ENCODE measurements at regions not wholly inside any gene's neighbourhood (a gene's known extent, or its start where the extent isn't known, plus 50 kb on each side); places are given as distances from the start of the nearest gene placed in this dataset.

GRCh38 chr2:175403599-175404221 lies 222.2 kb upstream of the ATP5MC3 start:
- Mint-ChIP-seq H3K36me3 (ENCODE audit: insufficient read depth in 2 of 2) (no peaks in the 10 kb centered on the region), H3K4me1 (ENCODE audit: low read depth) (no peaks in the 10 kb centered on the region), H3K27me3 (ENCODE audit: low read depth) (peaks cover 5% of the 10 kb centered on the region), H3K4me3 (no peak overlapping the region), H3K9me3 (peaks cover 0 to 2% of the 10 kb centered on the region in 2 donors), H3K27ac (no peak overlapping the region)
- DNase-seq (no peak), ATAC-seq (replicated peaks in 1 of 2) (no peak)

- Mint-ChIP-seq H3K27ac (no peak overlapping the region), H3K4me1 (ENCODE audit: low read depth) (no peaks in the 10 kb centered on the region), H3K4me3 (no peak overlapping the region), H3K36me3 (ENCODE audit: insufficient read depth in 2 of 2) (no peaks in the 10 kb centered on the region), H3K9me3 (peaks cover 0 to 2% of the 10 kb centered on the region in 2 donors), H3K27me3 (ENCODE audit: low read depth) (peaks cover 5% of the 10 kb centered on the region)
- DNase-seq (no peak), ATAC-seq (replicated peaks in 1 of 2) (no peak)
Observed at GRCh38 chr2:175402571-175402970, 221.1 kb upstream of the ATP5MC3 start.

- no peak for DNase-seq
- Mint-ChIP-seq H3K27ac (no peak overlapping the region), H3K36me3 (ENCODE audit: insufficient read depth in 2 of 2) (no peaks in the 10 kb centered on the region), H3K27me3 (ENCODE audit: low read depth) (peaks cover 5% of the 10 kb centered on the region), H3K9me3 (peaks cover 0 to 2% of the 10 kb centered on the region in 2 donors), H3K4me3 (no peak overlapping the region), H3K4me1 (ENCODE audit: low read depth) (no peaks in the 10 kb centered on the region)
- no peak for ATAC-seq (replicated peaks in 1 of 2)
Observed at GRCh38 chr2:175401956-175402469, 220.5 kb upstream of the ATP5MC3 start.

- no peak overlapping the region for H3K4me3 Mint-ChIP-seq
- H3K36me3 Mint-ChIP-seq (ENCODE audit: insufficient read depth in 2 of 2), result no peaks in the 10 kb centered on the region
- peaks cover 0 to 2% of the 10 kb centered on the region in 2 donors for H3K9me3 Mint-ChIP-seq
- peaks cover 12% of the 10 kb centered on the region for H3K27me3 Mint-ChIP-seq (ENCODE audit: low read depth)
- DNase-seq (no peak), ATAC-seq (replicated peaks in 1 of 2) (no peak)
- H3K27ac Mint-ChIP-seq, result peak overlapping the region; percentile 58
- H3K4me1 Mint-ChIP-seq (ENCODE audit: low read depth), result no peaks in the 10 kb centered on the region
Observed at GRCh38 chr2:175400975-175401374, 219.5 kb upstream of the ATP5MC3 start.

- Mint-ChIP-seq H3K36me3 (ENCODE audit: insufficient read depth in 2 of 2) (no peaks in the 10 kb centered on the region), H3K9me3 (peaks cover 0 to 2% of the 10 kb centered on the region in 2 donors), H3K4me1 (ENCODE audit: low read depth) (no peaks in the 10 kb centered on the region), H3K4me3 (no peak overlapping the region), H3K27me3 (ENCODE audit: low read depth) (peaks cover 12% of the 10 kb centered on the region), H3K27ac (no peak overlapping the region)
- no peak for DNase-seq
- ATAC-seq (replicated peaks in 1 of 2), result no peak
Observed at GRCh38 chr2:175399326-175399725, 217.8 kb upstream of the ATP5MC3 start.

- no peak overlapping the region for H3K27ac Mint-ChIP-seq
- no peaks in the 10 kb centered on the region for H3K9me3 Mint-ChIP-seq
- ATAC-seq (replicated peaks in 1 of 2) (no peak), DNase-seq (no peak)
- H3K27me3 Mint-ChIP-seq (ENCODE audit: low read depth), result peaks cover 12% of the 10 kb centered on the region
- H3K36me3 Mint-ChIP-seq (ENCODE audit: insufficient read depth in 2 of 2), result no peaks in the 10 kb centered on the region
- no peak overlapping the region for H3K4me3 Mint-ChIP-seq
- no peaks in the 10 kb centered on the region for H3K4me1 Mint-ChIP-seq (ENCODE audit: low read depth)
Observed at GRCh38 chr2:175398848-175399247, 217.3 kb upstream of the ATP5MC3 start.

GRCh38 chr2:175396696-175397095 lies 215.2 kb upstream of the ATP5MC3 start:
- H3K4me3 Mint-ChIP-seq, result no peak overlapping the region
- no peaks in the 10 kb centered on the region for H3K4me1 Mint-ChIP-seq (ENCODE audit: low read depth)
- ATAC-seq (replicated peaks in 1 of 2) (no peak), DNase-seq (no peak)
- H3K27ac Mint-ChIP-seq, result no peak overlapping the region
- H3K9me3 Mint-ChIP-seq, result no peaks in the 10 kb centered on the region
- H3K36me3 Mint-ChIP-seq (ENCODE audit: insufficient read depth in 2 of 2), result no peaks in the 10 kb centered on the region
- H3K27me3 Mint-ChIP-seq (ENCODE audit: low read depth), result peaks cover 7% of the 10 kb centered on the region

- H3K27me3 Mint-ChIP-seq (ENCODE audit: low read depth), result peaks cover 7% of the 10 kb centered on the region
- DNase-seq (no peak), ATAC-seq (replicated peaks in 1 of 2) (no peak)
- no peaks in the 10 kb centered on the region for H3K9me3 Mint-ChIP-seq
- H3K4me3 Mint-ChIP-seq, result no peak overlapping the region
- H3K4me1 Mint-ChIP-seq (ENCODE audit: low read depth), result no peaks in the 10 kb centered on the region
- H3K36me3 Mint-ChIP-seq (ENCODE audit: insufficient read depth in 2 of 2), result no peaks in the 10 kb centered on the region
- no peak overlapping the region for H3K27ac Mint-ChIP-seq
Observed at GRCh38 chr2:175393851-175394250, 212.3 kb upstream of the ATP5MC3 start.

- H3K4me3 Mint-ChIP-seq, result no peak overlapping the region
- ATAC-seq (replicated peaks in 1 of 2) (no peak), DNase-seq (no peak)
- H3K9me3 Mint-ChIP-seq, result peaks cover 14 to 15% of the 10 kb centered on the region in 2 donors
- H3K27me3 Mint-ChIP-seq (ENCODE audit: low read depth), result peaks cover 6% of the 10 kb centered on the region
- no peaks in the 10 kb centered on the region for H3K4me1 Mint-ChIP-seq (ENCODE audit: low read depth)
- no peak overlapping the region for H3K27ac Mint-ChIP-seq
- H3K36me3 Mint-ChIP-seq (ENCODE audit: insufficient read depth in 2 of 2), result peaks cover 12 to 17% of the 10 kb centered on the region in 2 donors
Observed at GRCh38 chr2:175383286-175383685, 201.8 kb upstream of the ATP5MC3 start.

- ATAC-seq (replicated peaks in 1 of 2), result no peak
- no peak overlapping the region for H3K4me3 Mint-ChIP-seq
- no peaks in the 10 kb centered on the region for H3K9me3 Mint-ChIP-seq
- no peak overlapping the region for H3K27ac Mint-ChIP-seq
- H3K36me3 Mint-ChIP-seq (ENCODE audit: insufficient read depth in 2 of 2), result no peaks in the 10 kb centered on the region
- no peak for DNase-seq
- peaks cover 16% of the 10 kb centered on the region for H3K27me3 Mint-ChIP-seq (ENCODE audit: low read depth)
- H3K4me1 Mint-ChIP-seq (ENCODE audit: low read depth), result no peaks in the 10 kb centered on the region
Observed at GRCh38 chr2:175373729-175374128, 192.2 kb upstream of the ATP5MC3 start.

GRCh38 chr2:175372704-175373701 lies 191.5 kb upstream of the ATP5MC3 start:
- H3K4me1 Mint-ChIP-seq (ENCODE audit: low read depth), result no peaks in the 10 kb centered on the region
- DNase-seq (no peak), ATAC-seq (replicated peaks in 1 of 2) (no peak)
- H3K9me3 Mint-ChIP-seq, result no peaks in the 10 kb centered on the region
- no peaks in the 10 kb centered on the region for H3K36me3 Mint-ChIP-seq (ENCODE audit: insufficient read depth in 2 of 2)
- H3K4me3 Mint-ChIP-seq, result no peak overlapping the region
- peaks cover 16% of the 10 kb centered on the region for H3K27me3 Mint-ChIP-seq (ENCODE audit: low read depth)
- no peak overlapping the region for H3K27ac Mint-ChIP-seq

GRCh38 chr2:175371378-175371777 lies 189.9 kb upstream of the ATP5MC3 start:
- peaks cover 10% of the 10 kb centered on the region for H3K27me3 Mint-ChIP-seq (ENCODE audit: low read depth)
- no peaks in the 10 kb centered on the region for H3K36me3 Mint-ChIP-seq (ENCODE audit: insufficient read depth in 2 of 2)
- H3K9me3 Mint-ChIP-seq, result no peaks in the 10 kb centered on the region
- no peak overlapping the region for H3K4me3 Mint-ChIP-seq
- DNase-seq (no peak), ATAC-seq (replicated peaks in 1 of 2) (no peak)
- H3K4me1 Mint-ChIP-seq (ENCODE audit: low read depth), result no peaks in the 10 kb centered on the region
- no peak overlapping the region for H3K27ac Mint-ChIP-seq

GRCh38 chr2:175366815-175367214 lies 185.3 kb upstream of the ATP5MC3 start:
- Mint-ChIP-seq H3K4me3 (no peak overlapping the region), H3K9me3 (no peaks in the 10 kb centered on the region), H3K27me3 (ENCODE audit: low read depth) (peaks cover 19% of the 10 kb centered on the region), H3K36me3 (ENCODE audit: insufficient read depth in 2 of 2) (no peaks in the 10 kb centered on the region), H3K4me1 (ENCODE audit: low read depth) (no peaks in the 10 kb centered on the region), H3K27ac (no peak overlapping the region)
- peak; percentile 13 to 36 for DNase-seq
- ATAC-seq (replicated peaks in 1 of 2), result peak; percentile 58

Data from activated T-cell treated with anti-CD3 and anti-CD28 coated beads, Interleukin-2, amount 50 U/mL, for 72 hours (primary cell).